ENCODE measurements at regions not wholly inside any gene's neighbourhood (a gene's known extent, or its start where the extent isn't known, plus 50 kb on each side); places are given as distances from the start of the nearest gene placed in this dataset.
A peak's percentile ranks its signal among the peaks of the same experiment; 100 is the strongest.

GRCh38 chr12:4030929-4031702, 157.9 kb upstream of the PARP11 start (continued):
- TF ChIP-seq FEZF1 (tag by site-specific recombination; IDR thresholded peaks at IDR 0.05) (peak; percentile 46; the same call in 1 of the 2 replicates), KLF16 (tag by site-specific recombination; IDR thresholded peaks at IDR 0.05) (no peak), ZNF132 (tag by site-specific recombination; IDR thresholded peaks at IDR 0.05; ENCODE audit: borderline replicate concordance) (no peak), KLF1 (tag by site-specific recombination; IDR thresholded peaks at IDR 0.05) (peak; percentile 76), ZIC2 (tag by site-specific recombination; IDR thresholded peaks at IDR 0.05) (peak; percentile 35), ZBTB48 (tag by site-specific recombination; IDR thresholded peaks at IDR 0.05) (peak; percentile 48; the same call in 1 of the 2 replicates), ZNF629 (tag by site-specific recombination; IDR thresholded peaks at IDR 0.05) (peak; percentile 31; the same call in 1 of the 2 replicates), ZNF654 (tag by site-specific recombination; IDR thresholded peaks at IDR 0.05; ENCODE audit: low read depth) (no peak), ZNF518A (tag by site-specific recombination; conservative IDR thresholded peaks at IDR 0.05; ENCODE audit: low read depth) (no peak), ZFHX2 (tag by site-specific recombination; conservative IDR thresholded peaks at IDR 0.05) (peak; percentile 85), HIC1 (tag by site-specific recombination; IDR thresholded peaks at IDR 0.05) (no peak; the same call in 1 of the 2 replicates), ZNF211 (tag by site-specific recombination; IDR thresholded peaks at IDR 0.05; ENCODE audit: low read depth) (no peak), ZNF24 (tag by site-specific recombination; IDR thresholded peaks at IDR 0.05) (no peak), ZNF76 (tag by site-specific recombination; IDR thresholded peaks at IDR 0.05; ENCODE audit: borderline replicate concordance, low read depth) (0 out of 2 replicates have a peak, but pooled peaks have one; percentile 28), EGR2 (tag by site-specific recombination; IDR thresholded peaks at IDR 0.05; ENCODE audit: low read depth) (peak; percentile 72), ZNF530 (tag by site-specific recombination; IDR thresholded peaks at IDR 0.05; ENCODE audit: low read depth) (no peak), KLF10 (tag by site-specific recombination; IDR thresholded peaks at IDR 0.05) (peak; percentile 99), ZNF510 (tag by site-specific recombination; IDR thresholded peaks at IDR 0.05; ENCODE audit: insufficient replicate concordance) (no peak), SP3 (tag by site-specific recombination; IDR thresholded peaks at IDR 0.05) (0 out of 2 replicates have a peak, but pooled peaks have one; percentile 25), ZNF2 (tag by site-specific recombination; IDR thresholded peaks at IDR 0.05) (no peak), ZSCAN30 (tag by site-specific recombination; IDR thresholded peaks at IDR 0.05) (peak; percentile 63; the same call in 1 of the 2 replicates), ZNF610 (tag by site-specific recombination; IDR thresholded peaks at IDR 0.05; ENCODE audit: borderline replicate concordance) (no peak), KLF8 (tag by site-specific recombination; IDR thresholded peaks at IDR 0.05) (peak; percentile 69), ZNF341 (tag by site-specific recombination; IDR thresholded peaks at IDR 0.05; ENCODE audit: low read depth) (peak; percentile 82), ZNF677 (tag by site-specific recombination; IDR thresholded peaks at IDR 0.05) (no peak), ZNF791 (tag by site-specific recombination; IDR thresholded peaks at IDR 0.05) (no peak), ZNF670 (tag by site-specific recombination; IDR thresholded peaks at IDR 0.05; ENCODE audit: low read depth) (no peak)
- TF ChIP-seq, protein P1, sequence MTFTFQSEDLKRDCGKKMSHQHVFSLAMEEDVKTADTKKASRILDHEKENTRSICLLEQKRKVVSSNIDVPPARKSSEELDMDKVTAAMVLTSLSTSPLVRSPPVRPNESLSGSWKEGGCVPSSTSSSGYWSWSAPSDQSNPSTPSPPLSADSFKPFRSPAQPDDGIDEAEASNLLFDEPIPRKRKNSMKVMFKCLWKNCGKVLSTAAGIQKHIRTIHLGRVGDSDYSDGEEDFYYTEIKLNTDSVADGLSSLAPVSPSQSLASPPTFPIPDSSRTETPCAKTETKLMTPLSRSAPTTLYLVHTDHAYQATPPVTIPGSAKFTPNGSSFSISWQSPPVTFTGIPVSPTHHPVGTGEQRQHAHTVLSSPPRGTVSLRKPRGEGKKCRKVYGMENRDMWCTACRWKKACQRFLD (tag by site-specific recombination; IDR thresholded peaks at IDR 0.05): no peak
- TF ChIP-seq, protein P2, sequence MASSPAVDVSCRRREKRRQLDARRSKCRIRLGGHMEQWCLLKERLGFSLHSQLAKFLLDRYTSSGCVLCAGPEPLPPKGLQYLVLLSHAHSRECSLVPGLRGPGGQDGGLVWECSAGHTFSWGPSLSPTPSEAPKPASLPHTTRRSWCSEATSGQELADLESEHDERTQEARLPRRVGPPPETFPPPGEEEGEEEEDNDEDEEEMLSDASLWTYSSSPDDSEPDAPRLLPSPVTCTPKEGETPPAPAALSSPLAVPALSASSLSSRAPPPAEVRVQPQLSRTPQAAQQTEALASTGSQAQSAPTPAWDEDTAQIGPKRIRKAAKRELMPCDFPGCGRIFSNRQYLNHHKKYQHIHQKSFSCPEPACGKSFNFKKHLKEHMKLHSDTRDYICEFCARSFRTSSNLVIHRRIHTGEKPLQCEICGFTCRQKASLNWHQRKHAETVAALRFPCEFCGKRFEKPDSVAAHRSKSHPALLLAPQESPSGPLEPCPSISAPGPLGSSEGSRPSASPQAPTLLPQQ (tag by site-specific recombination; IDR thresholded peaks at IDR 0.05): 0 out of 2 replicates have a peak, but pooled peaks have one; percentile 14
